Heart left ventricle (tissue), 16 donors: ENCODE measurements at regions not wholly inside any gene's neighbourhood (a gene's known extent, or its start where the extent isn't known, plus 50 kb on each side); places are given as distances from the start of the nearest gene placed in this dataset.
"Not testable (repeated sequence)": the region's sequence is repeated elsewhere in the genome, so short reads cannot be mapped to it uniquely, and the experiment has no call there.

Experiments
- ATAC-seq, 4 donors: fragments of 200-7000 bp; cut with Tn5 transposase; one replicate each; pipeline ENCODE4 v1.9.1; 2020 to 2022; ENCODE audit warnings: moderate library complexity in 4 of 4, mild to moderate bottlenecking in 3 of 4, moderate number of reproducible peaks in 1 of 4
- DNase-seq, 5 donors: peaks; one replicate each; pipeline ENCODE4 v3.0.0-alpha.2; 2020
- H3K27ac ChIP-seq, 12 donors: fragments of 200-600 bp; sonication (generic) in 4 of 12; one replicate each; pipeline versions ENCODE4 v1.5.0 to v1.8.0; 2016 to 2022; ENCODE audit warnings: mild to moderate bottlenecking in 2 of 12
- H3K27me3 ChIP-seq, 9 donors: fragments of 200-600 bp; sonication (generic) in 2 of 9; one replicate each; pipeline versions ENCODE4 v1.5.1 to v1.8.0; 2016 to 2022; ENCODE audit warnings: mild to moderate bottlenecking in 3 of 9
- H3K36me3 ChIP-seq, 9 donors: fragments of 200-600 bp; sonication (generic) in 2 of 9; one replicate each; pipeline versions ENCODE4 v1.5.0 to v1.8.0; 2018 to 2022; ENCODE audit warnings: mild to moderate bottlenecking in 2 of 9
- H3K4me1 ChIP-seq, 12 donors: fragments of 200-600 bp; sonication (generic) in 4 of 12; one replicate each; pipeline versions ENCODE4 v1.5.0 to v1.8.0; 2016 to 2022; ENCODE audit warnings: mild to moderate bottlenecking in 3 of 12
- H3K4me3 ChIP-seq, 12 donors: fragments of 200-600 bp; sonication (generic) in 4 of 12; one replicate each; pipeline versions ENCODE4 v1.5.0 to v1.8.0; 2017 to 2022; ENCODE audit warnings: mild to moderate bottlenecking in 9 of 12, moderate library complexity in 4 of 12
- H3K9me3 ChIP-seq, 12 donors: fragments of 200-600 bp; sonication (generic) in 4 of 12; one replicate each; pipeline versions ENCODE4 v1.5.0 to v1.8.0; 2016 to 2022; ENCODE audit warnings: mild to moderate bottlenecking in 1 of 12
- POLR2A ChIP-seq, 2 donors: fragments of 450-650 bp; IDR thresholded peaks; one replicate each; pipeline ENCODE4 v1.6.1; 2017; ENCODE audit warnings: antibody characterized with exemption in 2 of 2, mild to moderate bottlenecking in 2 of 2, moderate library complexity in 2 of 2
- WGBS, 4 donors: extraction: QIAGEN DNeasy Blood & Tissue Kit in 2 of 4; methylation state at CpG; one replicate each; pipeline versions ENCODE4 v1.1.5 to v1.1.7; 2013 to 2018; 5-methylcytosine and 5-hydroxymethylcytosine counted together
- intact Hi-C, 10 donors: fragments of 100-400 bp; cut with DNase I; formaldehyde crosslinking; loops; one replicate each; pipeline versions ENCODE4 v1.11.1 to v1.14.2; 2022
- TF ChIP-seq, protein P1 (sequence below), 12 donors: fragments of 200-600 bp; sonication (generic) in 4 of 12; IDR thresholded peaks; one replicate each; pipeline versions ENCODE4 v1.5.0 to v1.8.0; 2018 to 2022; ENCODE audit warnings: antibody characterized with exemption in 12 of 12, mild to moderate bottlenecking in 5 of 12
- donor health status: ischemic (EF 13 %, LVEDD 7.1; RV severe dilation, severe dysfunction).
- donor health status: healthy with polysubstance abuse.
- donor health status: DM: no; HTN: yes; CAD: no.
- donor health status: DM: no; HTN: no; CAD: no.
- donor health status: ischemic (EF 25% LVEDD 6.9; RV normal size, moderate dysfunction).
- donor health status: ischemic (EF 25% LVEDD 5.7; RV mildly dilated, moderate dysfunction).
- donor health status: healthy.
- donor health status: DM: yes; HTN: yes; CAD: no.
- donor health status: ischemic (EF 35%, LVEDD 5.7; RV mildly dilated, moderate dysfunction).
- donor health status: nonischemic (EF 11% LVEDD 7.7; RV severe dilation, severe dysfunction).
- donor health status: DM: yes; HTN: yes; CAD: no.
- donor health status: PGD.
- donor health status: ischemic (EF 29% LVEDD 5.4; RV normal size, mild dysfunction).
- donor health status: nonischemic (EF 23%, LVEDD 6.1; RV moderate dilation, normal function).

DNA sequence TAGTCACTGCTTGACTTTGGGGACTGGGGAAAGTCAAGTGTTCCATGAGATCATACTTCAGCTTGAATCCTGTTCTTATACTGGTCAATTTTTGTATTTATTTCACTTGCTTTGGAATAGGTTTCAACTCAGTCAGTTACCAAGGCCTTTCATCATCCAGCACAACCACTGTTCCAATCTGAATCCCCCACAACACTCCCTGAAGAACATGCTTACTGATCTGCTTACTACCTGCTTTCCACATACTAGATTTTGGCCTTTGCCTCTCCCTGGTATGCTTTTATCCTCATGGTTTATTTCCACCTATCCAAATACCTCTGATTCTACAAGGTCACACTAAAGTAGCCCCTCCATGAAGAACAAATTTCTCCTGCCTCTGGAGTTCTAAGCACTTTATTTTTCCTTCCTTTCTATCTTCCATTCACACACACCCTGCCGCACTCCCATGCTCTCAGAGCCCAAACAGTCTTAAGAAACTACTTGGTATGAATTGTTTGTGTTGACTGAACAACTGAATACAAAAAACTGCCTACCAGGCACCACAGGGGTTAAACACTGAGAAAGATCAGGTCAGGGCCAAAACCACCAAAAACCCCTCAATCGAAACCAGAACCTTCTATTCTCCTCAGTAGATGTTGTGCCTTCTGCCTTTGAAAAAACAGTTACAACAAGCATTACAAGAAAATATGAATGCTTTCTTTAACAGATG is 178.1 kb downstream of the AVL9 start:
- peaks cover 0 to 4% (median 0%) of the 10 kb centered on the region in 12 donors for H3K9me3 ChIP-seq
- DNase-seq: no peak
- TF ChIP-seq, protein P1, sequence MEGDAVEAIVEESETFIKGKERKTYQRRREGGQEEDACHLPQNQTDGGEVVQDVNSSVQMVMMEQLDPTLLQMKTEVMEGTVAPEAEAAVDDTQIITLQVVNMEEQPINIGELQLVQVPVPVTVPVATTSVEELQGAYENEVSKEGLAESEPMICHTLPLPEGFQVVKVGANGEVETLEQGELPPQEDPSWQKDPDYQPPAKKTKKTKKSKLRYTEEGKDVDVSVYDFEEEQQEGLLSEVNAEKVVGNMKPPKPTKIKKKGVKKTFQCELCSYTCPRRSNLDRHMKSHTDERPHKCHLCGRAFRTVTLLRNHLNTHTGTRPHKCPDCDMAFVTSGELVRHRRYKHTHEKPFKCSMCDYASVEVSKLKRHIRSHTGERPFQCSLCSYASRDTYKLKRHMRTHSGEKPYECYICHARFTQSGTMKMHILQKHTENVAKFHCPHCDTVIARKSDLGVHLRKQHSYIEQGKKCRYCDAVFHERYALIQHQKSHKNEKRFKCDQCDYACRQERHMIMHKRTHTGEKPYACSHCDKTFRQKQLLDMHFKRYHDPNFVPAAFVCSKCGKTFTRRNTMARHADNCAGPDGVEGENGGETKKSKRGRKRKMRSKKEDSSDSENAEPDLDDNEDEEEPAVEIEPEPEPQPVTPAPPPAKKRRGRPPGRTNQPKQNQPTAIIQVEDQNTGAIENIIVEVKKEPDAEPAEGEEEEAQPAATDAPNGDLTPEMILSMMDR (IDR thresholded peaks at IDR 0.05): no peak
- no peak for TF ChIP-seq POLR2A (IDR thresholded peaks at IDR 0.05)
- H3K36me3 ChIP-seq: peaks cover 0 to 19% (median 2%) of the 10 kb centered on the region in 9 donors
- H3K4me1 ChIP-seq: peaks cover 0 to 8% (median 1%) of the 10 kb centered on the region in 12 donors
- WGBS, 4 donors: 95 to 99% (median 96%) methylated on average over 2 of the region's 2 CpGs
- intact Hi-C loops: no loop called here
- no peaks in the 10 kb centered on the region for H3K27me3 ChIP-seq
- no peak for ATAC-seq
- no peak overlapping the region for H3K27ac ChIP-seq
- no peak overlapping the region for H3K4me3 ChIP-seq

DNA sequence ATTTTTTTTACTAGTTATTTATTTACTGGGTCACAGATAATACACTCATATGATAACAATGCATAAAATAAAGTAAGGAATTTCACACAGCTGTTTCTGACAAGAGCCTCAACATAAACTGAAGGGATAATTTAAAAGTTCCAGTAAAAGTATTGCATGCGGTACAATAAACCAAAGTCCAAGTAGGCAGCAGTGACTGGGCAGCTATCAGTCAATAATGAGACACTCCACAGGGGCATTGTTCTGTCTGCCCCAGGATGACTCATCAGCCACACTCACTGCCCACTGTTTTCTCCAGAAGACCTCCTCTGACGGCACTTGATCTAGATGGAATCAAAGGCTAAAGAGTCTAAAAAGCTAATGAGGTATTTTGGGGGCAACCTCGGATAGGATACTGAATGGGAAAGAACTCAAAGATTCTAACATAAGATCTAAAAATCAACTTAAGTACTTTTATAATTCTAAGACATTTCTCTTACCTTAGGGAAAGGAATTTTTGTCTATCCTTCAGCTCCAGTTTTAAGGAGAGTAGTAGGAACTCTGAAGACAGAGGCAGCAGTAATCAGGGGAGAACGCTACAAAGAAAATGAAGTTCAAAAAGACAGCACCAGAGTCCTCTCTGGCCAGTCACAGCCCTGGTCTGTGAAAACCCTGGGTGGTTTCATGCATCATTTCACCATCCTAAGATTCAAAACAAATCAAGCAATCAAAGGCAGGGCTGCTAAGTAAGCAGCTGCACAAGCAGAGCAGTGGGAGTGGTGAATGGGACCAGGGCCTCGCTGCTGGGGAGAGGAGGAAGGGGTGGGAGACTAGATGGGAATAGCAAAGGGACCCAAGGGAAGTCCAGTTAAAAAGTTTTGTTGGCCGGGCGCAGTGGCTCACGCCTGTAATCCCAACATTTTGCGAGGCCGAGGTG is 175.1 kb downstream of the AVL9 start:
- ATAC-seq: peak in 2 of 4 donors; percentile 42 to 65
- TF ChIP-seq, protein P1 (IDR thresholded peaks at IDR 0.05): no peak
- TF ChIP-seq POLR2A (IDR thresholded peaks at IDR 0.05): no peak

DNA sequence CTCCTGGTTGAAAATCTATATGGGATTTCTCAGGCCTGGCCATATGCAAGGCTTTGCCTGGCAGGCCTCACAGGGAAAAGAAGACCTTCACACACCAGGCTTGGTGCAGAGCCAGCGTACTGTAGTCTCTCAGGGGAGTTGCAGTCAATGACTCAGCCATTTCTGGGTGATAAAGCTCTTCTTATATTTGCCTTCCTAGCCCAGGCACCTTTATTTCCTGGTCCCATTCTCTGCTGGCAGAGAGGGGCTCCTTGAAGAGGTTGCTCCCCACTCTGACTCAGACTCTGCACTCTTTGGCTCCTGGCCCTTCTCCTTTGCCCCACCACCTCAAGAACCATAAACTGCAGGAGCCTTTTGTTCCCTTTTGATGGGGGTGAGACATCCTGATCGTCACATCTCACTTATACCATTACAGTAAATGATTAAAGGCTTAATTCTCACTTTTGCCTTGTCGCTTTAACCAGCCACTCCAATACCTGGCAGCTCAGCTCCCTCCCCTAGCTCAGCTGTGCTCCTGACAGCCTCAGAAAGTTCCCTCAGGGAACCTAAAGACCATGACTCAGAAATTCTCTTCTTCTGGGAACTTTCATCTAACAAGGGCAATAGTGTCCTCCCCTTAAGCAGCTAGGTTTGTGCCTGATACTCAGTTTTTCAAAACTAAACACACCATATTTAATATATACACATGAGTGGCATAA is 174.0 kb downstream of the AVL9 start:
- intact Hi-C loops, H3K4me3 ChIP-seq, H3K4me1 ChIP-seq, H3K27me3 ChIP-seq, H3K36me3 ChIP-seq: not testable (repeated sequence)
- 64 to 81% (median 77%) methylated on average over 3 of the region's 3 CpGs for WGBS, 4 donors
- peak overlapping the region in 2 of 12 donors; percentile 42 to 47 for H3K27ac ChIP-seq
- DNase-seq (peak in 1 of 5 donors; percentile 32), ATAC-seq (peak; percentile 37 to 70 (median 60))
- H3K9me3 ChIP-seq: peaks cover 0 to 18% (median 0%) of the 10 kb centered on the region in 12 donors

More for the DNA sequence above, 175.1 kb downstream of the AVL9 start:
- Histone ChIP-seq H3K27me3 (no peaks in the 10 kb centered on the region), H3K4me1 (peaks cover 0 to 8% (median 1%) of the 10 kb centered on the region in 12 donors), H3K9me3 (peaks cover 0 to 18% (median 0%) of the 10 kb centered on the region in 12 donors), H3K27ac (no peak overlapping the region), H3K4me3 (no peak overlapping the region), H3K36me3 (peaks cover 0 to 9% (median 0%) of the 10 kb centered on the region in 9 donors)
- intact Hi-C loops: no loop called here
- WGBS, 4 donors: 93 to 96% (median 94%) methylated on average over 10 of the region's 10 CpGs
- no peak for DNase-seq

DNA sequence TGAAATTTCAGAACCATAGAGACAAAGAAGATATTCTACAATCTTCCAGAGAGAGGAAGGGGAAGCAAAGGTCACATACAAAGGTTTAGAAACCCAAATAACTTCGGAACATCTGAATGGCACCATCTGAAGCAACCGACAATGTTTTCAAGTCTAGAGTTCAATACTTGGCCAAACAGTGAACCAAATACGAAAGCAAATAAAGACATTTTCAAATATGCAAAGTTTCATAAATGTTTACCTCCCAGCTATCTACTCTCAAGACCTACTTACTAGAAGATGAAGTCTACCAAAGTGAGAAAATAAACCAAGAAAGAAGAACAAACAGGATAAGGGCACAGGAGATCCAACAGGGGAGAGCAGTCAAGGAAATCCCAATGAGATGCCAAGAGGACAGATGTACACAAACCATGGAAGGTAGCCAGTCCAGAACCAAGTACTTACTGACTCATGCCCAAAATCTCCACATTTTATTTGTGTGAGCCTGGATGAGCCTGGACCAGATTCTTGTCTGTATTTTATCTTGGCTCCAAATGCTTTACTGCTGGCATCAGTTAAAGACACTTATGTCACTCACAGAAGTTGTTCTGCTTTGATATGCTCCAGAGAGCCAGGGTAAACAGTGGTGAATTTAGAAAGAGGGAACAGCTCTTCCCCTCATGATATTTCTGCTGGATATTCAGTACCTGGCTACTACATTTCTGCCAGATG is 173.3 kb downstream of the AVL9 start:
- H3K4me3 ChIP-seq, DNase-seq, H3K4me1 ChIP-seq, intact Hi-C loops, H3K36me3 ChIP-seq, H3K27me3 ChIP-seq: not testable (repeated sequence)
- H3K9me3 ChIP-seq: peaks cover 0 to 18% (median 0%) of the 10 kb centered on the region in 12 donors
- 95 to 99% (median 96%) methylated on average over 3 of the region's 3 CpGs for WGBS, 4 donors
- H3K27ac ChIP-seq: peak overlapping the region in 1 of 12 donors; percentile 47
- peak in 3 of 4 donors; percentile 6 to 32 (median 21) for ATAC-seq

DNA sequence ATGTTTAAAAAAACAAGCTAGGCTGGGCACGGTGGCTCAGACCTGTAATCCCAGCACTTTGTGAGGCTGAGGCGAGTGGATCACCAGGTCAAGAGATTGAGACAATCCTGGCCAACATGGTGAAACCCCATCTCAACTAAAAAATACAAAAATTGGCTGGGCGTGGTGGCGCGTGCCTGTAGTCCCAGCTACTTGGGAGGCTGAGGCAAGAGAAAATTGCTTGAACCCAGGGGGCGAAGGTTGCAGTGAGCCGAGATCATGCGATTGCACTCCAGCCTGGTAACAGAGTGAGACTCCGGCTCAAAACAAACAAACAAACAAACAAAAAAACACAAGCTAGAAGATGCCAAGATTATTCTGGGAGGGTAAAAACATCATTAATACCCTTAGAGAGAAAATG is 172.3 kb downstream of the AVL9 start:
- WGBS, 4 donors: 95 to 98% (median 97%) methylated on average over 9 of the region's 9 CpGs
- ATAC-seq, H3K4me3 ChIP-seq, intact Hi-C loops, H3K27me3 ChIP-seq, H3K36me3 ChIP-seq, DNase-seq, H3K27ac ChIP-seq: not testable (repeated sequence)
- H3K9me3 ChIP-seq: peaks cover 0 to 18% (median 0%) of the 10 kb centered on the region in 12 donors
- H3K4me1 ChIP-seq: peaks cover 0 to 12% (median 1%) of the 10 kb centered on the region in 12 donors

DNA sequence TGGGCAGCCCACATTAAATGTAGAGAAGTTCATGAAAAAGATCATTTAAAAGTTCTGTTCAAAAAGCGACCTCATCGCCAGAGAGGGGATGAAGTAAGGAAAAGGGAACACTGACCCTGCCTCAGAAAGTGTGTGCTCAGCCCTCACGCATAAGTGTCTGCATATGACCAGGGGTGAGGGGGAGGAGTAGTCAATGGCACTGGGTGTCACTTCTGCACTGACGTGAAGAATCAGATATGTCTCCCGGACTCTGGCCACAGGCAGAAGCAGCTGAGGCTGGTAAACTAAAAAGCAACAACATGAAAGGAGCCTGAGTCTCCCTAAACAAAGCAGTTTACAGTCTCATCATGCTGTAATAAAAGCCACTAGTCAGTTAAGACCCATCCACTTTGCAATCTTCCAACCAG is 168.5 kb downstream of the AVL9 start:
- intact Hi-C loops, H3K36me3 ChIP-seq, H3K27me3 ChIP-seq, DNase-seq, H3K4me1 ChIP-seq, H3K4me3 ChIP-seq, H3K27ac ChIP-seq: not testable (repeated sequence)
- WGBS, 4 donors: 57 to 73% (median 73%) methylated on average over 5 of the region's 5 CpGs
- peaks cover 0 to 18% (median 0%) of the 10 kb centered on the region in 12 donors for H3K9me3 ChIP-seq
- peak; percentile 40 to 78 (median 70) for ATAC-seq

DNA sequence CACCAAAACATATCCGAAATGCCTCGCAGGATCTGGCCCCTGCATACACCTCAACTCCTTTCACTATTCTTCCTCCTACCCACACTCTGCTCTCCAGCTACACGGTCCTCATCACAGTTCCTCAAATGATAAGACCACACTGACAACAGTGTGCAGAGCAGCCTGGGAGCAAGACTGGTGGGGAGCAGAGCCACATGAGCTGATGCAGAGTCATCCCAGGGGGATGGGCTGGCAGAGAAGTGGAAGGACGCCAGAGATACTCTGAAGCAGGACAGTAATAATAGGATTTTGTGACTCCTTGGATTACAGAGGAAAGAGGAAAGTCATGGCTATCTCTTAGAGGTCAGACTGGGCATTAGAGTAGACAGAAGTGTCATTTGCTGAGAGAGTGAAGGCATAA is 167.2 kb downstream of the AVL9 start:
- H3K4me1 ChIP-seq, H3K27me3 ChIP-seq, intact Hi-C loops, H3K4me3 ChIP-seq, DNase-seq, H3K27ac ChIP-seq, H3K9me3 ChIP-seq, H3K36me3 ChIP-seq: not testable (repeated sequence)
- peak; percentile 58 to 82 (median 66) for ATAC-seq
- WGBS, 4 donors: 53 to 71% (median 66%) methylated on average over 3 to 4 of the region's 4 CpGs
